A673 (cell line): ENCODE measurements at regions not wholly inside any gene's neighbourhood (a gene's known extent, or its start where the extent isn't known, plus 50 kb on each side); places are given as distances from the start of the nearest gene placed in this dataset.

Experiments
- EZH2 ChIP-seq: fragments of 200-600 bp; sonication (generic); IDR thresholded peaks from 2 replicates; pipeline ENCODE4 v1.6.1; 2017; ENCODE audit warnings: borderline replicate concordance, low read depth, mild to moderate bottlenecking, mixed read lengths, antibody characterized with exemption, low read length; ENCODE audit not compliant: poor library complexity, severe bottlenecking
- TF ChIP-seq, protein P1 (sequence below): fragments of 300-800, 200-600 bp; sonication (generic); conservative IDR thresholded peaks from 2 replicates; pipeline ENCODE4 v1.5.1; 2017; ENCODE audit warnings: low read depth, mild to moderate bottlenecking, antibody characterized with exemption, low read length, moderate library complexity, mixed read lengths

DNA sequence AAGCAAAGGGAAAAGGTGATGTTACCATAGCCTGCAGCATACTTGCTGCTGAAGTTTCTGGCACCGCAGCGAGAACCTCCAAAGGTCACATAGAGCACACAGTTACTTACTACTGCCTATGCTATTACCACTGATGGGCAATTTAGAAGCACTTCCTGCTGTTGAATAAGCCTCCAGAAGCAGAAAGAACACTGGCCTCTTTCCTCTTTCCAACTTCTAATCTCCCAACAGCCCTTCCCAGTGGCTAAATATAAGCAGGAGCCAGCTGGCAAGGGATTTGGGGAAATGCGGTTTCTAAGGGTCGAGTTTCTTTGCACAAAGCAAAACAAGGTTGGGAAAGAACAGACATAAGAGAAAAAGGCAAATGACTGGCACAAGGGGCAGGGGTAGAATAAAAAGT, 669.2 kb upstream of the ACO1 start:
- TF ChIP-seq EZH2 = no peak
- TF ChIP-seq, protein P1, sequence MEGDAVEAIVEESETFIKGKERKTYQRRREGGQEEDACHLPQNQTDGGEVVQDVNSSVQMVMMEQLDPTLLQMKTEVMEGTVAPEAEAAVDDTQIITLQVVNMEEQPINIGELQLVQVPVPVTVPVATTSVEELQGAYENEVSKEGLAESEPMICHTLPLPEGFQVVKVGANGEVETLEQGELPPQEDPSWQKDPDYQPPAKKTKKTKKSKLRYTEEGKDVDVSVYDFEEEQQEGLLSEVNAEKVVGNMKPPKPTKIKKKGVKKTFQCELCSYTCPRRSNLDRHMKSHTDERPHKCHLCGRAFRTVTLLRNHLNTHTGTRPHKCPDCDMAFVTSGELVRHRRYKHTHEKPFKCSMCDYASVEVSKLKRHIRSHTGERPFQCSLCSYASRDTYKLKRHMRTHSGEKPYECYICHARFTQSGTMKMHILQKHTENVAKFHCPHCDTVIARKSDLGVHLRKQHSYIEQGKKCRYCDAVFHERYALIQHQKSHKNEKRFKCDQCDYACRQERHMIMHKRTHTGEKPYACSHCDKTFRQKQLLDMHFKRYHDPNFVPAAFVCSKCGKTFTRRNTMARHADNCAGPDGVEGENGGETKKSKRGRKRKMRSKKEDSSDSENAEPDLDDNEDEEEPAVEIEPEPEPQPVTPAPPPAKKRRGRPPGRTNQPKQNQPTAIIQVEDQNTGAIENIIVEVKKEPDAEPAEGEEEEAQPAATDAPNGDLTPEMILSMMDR = no peak
